ENCODE measurements at regions not wholly inside any gene's neighbourhood (a gene's known extent, or its start where the extent isn't known, plus 50 kb on each side); places are given as distances from the start of the nearest gene placed in this dataset.

GRCh38 chr17:68737761-68738443, 136.7 kb upstream of the FAM20A start:
- RAD21 ChIA-PET (ENCODE audit: unreplicated experiment): no interaction called here
- TF ChIP-seq FOXK2 (IDR thresholded peaks at IDR 0.05): no peak
- no peak for TF ChIP-seq PAX5 (IDR thresholded peaks at IDR 0.05; ENCODE audit: borderline replicate concordance, low read depth, low read length)
- Histone ChIP-seq H3K36me3 (ENCODE audit: control insufficient read depth in 2 of 2, insufficient read depth in 2 of 2, low read length in 1 of 2) (no peaks in the 10 kb centered on the region), H2AFZ (ENCODE audit: control insufficient read depth, low read depth, low read length) (no peak overlapping the region), H3K9ac (ENCODE audit: control insufficient read depth, insufficient read depth, low read length) (no peak overlapping the region), H3K79me2 (ENCODE audit: control insufficient read depth, insufficient read depth, low read length) (no peaks in the 10 kb centered on the region), H3K27ac (ENCODE audit: control insufficient read depth, insufficient read depth) (no peak overlapping the region), H3K9me3 (replicated peaks; ENCODE audit: control insufficient read depth, insufficient read depth, low read length) (no peaks in the 10 kb centered on the region; the same call in 2 of the 3 replicates), H3K27me3 (replicated peaks in 1 of 2; ENCODE audit: control insufficient read depth in 2 of 2, insufficient read depth in 2 of 2, low read length in 1 of 2) (no peaks in the 10 kb centered on the region), H3K4me1 (ENCODE audit: control insufficient read depth, insufficient read depth, low read length) (no peaks in the 10 kb centered on the region), H4K20me1 (ENCODE audit: control insufficient read depth, insufficient read depth) (no peaks in the 10 kb centered on the region), H3K4me3 (no peak overlapping the region), H3K4me2 (ENCODE audit: control insufficient read depth, insufficient read depth) (no peak overlapping the region)
- POLR2A ChIA-PET: no interaction called here
- FAIRE-seq: no peak
- BruUV-seq (replicated peaks): no TSS peak
- 24% methylated on average over 6 of the region's 6 CpGs for WGBS (ENCODE audit: insufficient coverage, insufficient replicate concordance, low lambda C conversion rate, missing lambda C conversion rate)
- intact Hi-C loops (cut with micrococcal nuclease; ENCODE audit: unreplicated experiment) (no loop called here), in situ Hi-C loops (cut with MboI) (no loop called here)
- no peak for ATAC-seq
- CTCF ChIA-PET: interaction anchor here (0.6 kb wide), 1 partner anchor 412 kb away, joined by 4 read pairs; no protein-coding TSS in a partner anchor
- SMC1A ChIA-PET (ENCODE audit: uncharacterized antibody, unreplicated experiment): no interaction called here
- DNase-seq (ENCODE audit: low read depth, low spot score): no peak

- intact Hi-C loops (cut with micrococcal nuclease; ENCODE audit: unreplicated experiment) (no loop called here), in situ Hi-C loops (cut with MboI) (no loop called here)
- Histone ChIP-seq H4K20me1 (ENCODE audit: control insufficient read depth, insufficient read depth) (no peaks in the 10 kb centered on the region), H2AFZ (ENCODE audit: control insufficient read depth, low read depth, low read length) (no peak overlapping the region), H3K4me2 (ENCODE audit: control insufficient read depth, insufficient read depth) (no peak overlapping the region), H3K36me3 (ENCODE audit: control insufficient read depth in 2 of 2, insufficient read depth in 2 of 2, low read length in 1 of 2) (no peaks in the 10 kb centered on the region), H3K79me2 (ENCODE audit: control insufficient read depth, insufficient read depth, low read length) (no peaks in the 10 kb centered on the region), H3K9ac (ENCODE audit: control insufficient read depth, insufficient read depth, low read length) (no peak overlapping the region), H3K4me3 (no peak overlapping the region), H3K9me3 (replicated peaks; ENCODE audit: control insufficient read depth, insufficient read depth, low read length) (no peaks in the 10 kb centered on the region), H3K27me3 (replicated peaks in 1 of 2; ENCODE audit: control insufficient read depth in 2 of 2, insufficient read depth in 2 of 2, low read length in 1 of 2) (no peaks in the 10 kb centered on the region; a peak in 1 of 4 replicates), H3K4me1 (ENCODE audit: control insufficient read depth, insufficient read depth, low read length) (no peaks in the 10 kb centered on the region), H3K27ac (ENCODE audit: control insufficient read depth, insufficient read depth) (no peak overlapping the region)
- RAD21 ChIA-PET (ENCODE audit: unreplicated experiment): no interaction called here
- POLR2A ChIA-PET: no interaction called here
- DNase-seq (ENCODE audit: low read depth, low spot score) (no peak), ATAC-seq (no peak), FAIRE-seq (no peak)
- no TSS peak for BruUV-seq (replicated peaks)
- SMC1A ChIA-PET (ENCODE audit: uncharacterized antibody, unreplicated experiment): interaction anchor here (0.8 kb wide), 1 partner anchor 590 kb away, joined by 3 read pairs; no protein-coding TSS in a partner anchor
- TF ChIP-seq ZNF24 (IDR thresholded peaks at IDR 0.05) (no peak), IRF5 (IDR thresholded peaks at IDR 0.05; ENCODE audit: borderline replicate concordance) (no peak), E2F4 (IDR thresholded peaks at IDR 0.05; ENCODE audit: low read depth, low read length) (no peak), IKZF1 (conservative IDR thresholded peaks at IDR 0.05) (no peak), NR2C1 (IDR thresholded peaks at IDR 0.05) (no peak)
- CTCF ChIA-PET: interaction anchor here (1.2 kb wide), 1 partner anchor 14 kb away, joined by 7 read pairs; no protein-coding TSS in a partner anchor
Measured at GRCh38 chr17:68734931-68735330, 133.8 kb upstream of the FAM20A start.
